Keratinocyte (primary cell): ENCODE measurements at regions not wholly inside any gene's neighbourhood (a gene's known extent, or its start where the extent isn't known, plus 50 kb on each side); places are given as distances from the start of the nearest gene placed in this dataset.

Source experiments
- DNase-seq: peaks from one replicate; pipeline ENCODE4 v3.0.0-alpha.2; 2011; ENCODE audit warnings: low read depth, missing footprints, low spot score
- FAIRE-seq: peaks from 2 replicates; lab custom pipeline; 2011; peaks lifted over from hg19 to GRCh38; lab: Jason Lieb, UNC
- H2AFZ ChIP-seq: 2 replicates; pipeline ENCODE4 v1.6.0; 2012; ENCODE audit warnings: low read length, control low read depth, inconsistent platforms; ENCODE audit not compliant: control insufficient read depth
- H3K27ac ChIP-seq: 2 replicates; pipeline ENCODE4 v1.5.1; 2011; ENCODE audit warnings: low read length; ENCODE audit not compliant: control insufficient read depth, insufficient read depth
- H3K27me3 ChIP-seq: 3 replicates; pipeline ENCODE4 v1.6.0; 2011; ENCODE audit warnings: low read length; ENCODE audit not compliant: control insufficient read depth, insufficient read depth; ENCODE audit errors: extremely low read depth
- H3K36me3 ChIP-seq, 2 experiments: 2 replicates in 1 of 2; 3 replicates in 1 of 2; pipeline ENCODE4 v1.5.1; 2011; ENCODE audit warnings: low read length in 2 of 2, mild to moderate bottlenecking in 1 of 2; ENCODE audit not compliant: control insufficient read depth in 2 of 2, insufficient read depth in 2 of 2; ENCODE audit errors: extremely low read depth in 1 of 2
- H3K4me1 ChIP-seq: 3 replicates; pipeline ENCODE4 v1.5.1; 2011; ENCODE audit warnings: low read length; ENCODE audit not compliant: control insufficient read depth, insufficient read depth; ENCODE audit errors: extremely low read depth
- H3K4me2 ChIP-seq: 3 replicates; pipeline ENCODE4 v1.6.0; 2011; ENCODE audit warnings: low read depth, low read length; ENCODE audit not compliant: control insufficient read depth, insufficient read depth; ENCODE audit errors: extremely low read depth
- H3K4me3 ChIP-seq, 3 experiments: fragments of 200-600 bp in 1 of 3; sonication (generic) in 1 of 3; 2 replicates in 2 of 3; 3 replicates in 1 of 3; pipeline ENCODE4 v1.5.1; 2011 to 2016; ENCODE audit warnings: low read length in 3 of 3, mild to moderate bottlenecking in 3 of 3, control low read depth in 2 of 3, inconsistent platforms in 1 of 3, low read depth in 1 of 3, mixed read lengths in 1 of 3, mixed run types in 1 of 3, moderate library complexity in 1 of 3; ENCODE audit not compliant: control insufficient read depth in 2 of 3, insufficient read depth in 2 of 3; ENCODE audit errors: extremely low read depth in 1 of 3
- H3K79me2 ChIP-seq: 2 replicates; pipeline ENCODE4 v1.6.0; 2012; ENCODE audit warnings: low read length; ENCODE audit not compliant: control insufficient read depth, insufficient read depth
- H3K9ac ChIP-seq: 3 replicates; pipeline ENCODE4 v1.6.0; 2011; ENCODE audit warnings: low read length; ENCODE audit not compliant: control insufficient read depth, insufficient read depth; ENCODE audit errors: extremely low read depth
- H3K9me1 ChIP-seq: 3 replicates; pipeline ENCODE4 v1.6.0; 2011; ENCODE audit warnings: low read length; ENCODE audit not compliant: control insufficient read depth, insufficient read depth; ENCODE audit errors: extremely low read depth
- H3K9me3 ChIP-seq: 2 replicates; pipeline ENCODE4 v1.5.1; 2012; ENCODE audit warnings: low read depth, low read length; ENCODE audit not compliant: control insufficient read depth
- H4K20me1 ChIP-seq: 3 replicates; pipeline ENCODE4 v1.6.0; 2011; ENCODE audit warnings: low read length; ENCODE audit not compliant: control insufficient read depth, insufficient read depth; ENCODE audit errors: extremely low read depth
- CTCF ChIP-seq, 3 experiments: IDR thresholded peaks in 1 of 3; conservative IDR thresholded peaks in 1 of 3; optimal IDR thresholded peaks in 1 of 3; 2 replicates in 2 of 3; 3 replicates in 1 of 3; pipeline versions ENCODE3 to v1.5.1; 2011; ENCODE audit warnings: low read length in 3 of 3, mild to moderate bottlenecking in 3 of 3, moderate library complexity in 2 of 3, control low read depth in 1 of 3, inconsistent platforms in 1 of 3; ENCODE audit not compliant: insufficient read depth in 2 of 3; ENCODE audit errors: extremely low read depth in 1 of 3
- EZH2 ChIP-seq: IDR thresholded peaks from one replicate; pipeline ENCODE4 v1.6.1; 2012; ENCODE audit warnings: inconsistent platforms, mild to moderate bottlenecking, low read length, moderate library complexity
- dilution Hi-C: fragments of 300-500 bp; cut with MboI; formaldehyde crosslinking; loops from one replicate; pipeline ENCODE4 v1.7.0; 2020; ENCODE audit warnings: low sequenced_read_pairs; ENCODE audit not compliant: extremely low pct_ligation_motif_present

- no peaks in the 10 kb centered on the region for H4K20me1 ChIP-seq
- H2AFZ ChIP-seq, result no peak overlapping the region
- no peak for TF ChIP-seq CTCF (optimal IDR thresholded peaks at IDR 0.05 in 1 of 3, IDR thresholded peaks at IDR 0.05 in 1 of 3, conservative IDR thresholded peaks at IDR 0.05 in 1 of 3; ENCODE audit: extremely low read depth in 1 of 3, insufficient read depth in 2 of 3, low read length in 3 of 3)
- no peak for TF ChIP-seq EZH2
- dilution Hi-C loops, result no loop called here
- H3K9me3 ChIP-seq, result peaks cover 3% of the 10 kb centered on the region
- H3K4me2 ChIP-seq, result no peak overlapping the region
- no peaks in the 10 kb centered on the region for H3K79me2 ChIP-seq
- no peaks in the 10 kb centered on the region for H3K9me1 ChIP-seq
- no peak for FAIRE-seq
- H3K27ac ChIP-seq, result no peak overlapping the region
- no peaks in the 10 kb centered on the region for H3K36me3 ChIP-seq
- H3K4me1 ChIP-seq, result no peaks in the 10 kb centered on the region
- no peak for DNase-seq
- no peaks in the 10 kb centered on the region for H3K27me3 ChIP-seq
- H3K4me3 ChIP-seq, result no peak overlapping the region
- no peak overlapping the region for H3K9ac ChIP-seq
Measured at GRCh38 chr2:2527148-2527547, 196.1 kb upstream of the MYT1L start.

- dilution Hi-C loops, result no loop called here
- FAIRE-seq, result no peak
- TF ChIP-seq EZH2 (no peak), CTCF (optimal IDR thresholded peaks at IDR 0.05 in 1 of 3, IDR thresholded peaks at IDR 0.05 in 1 of 3, conservative IDR thresholded peaks at IDR 0.05 in 1 of 3; ENCODE audit: extremely low read depth in 1 of 3, insufficient read depth in 2 of 3, low read length in 3 of 3) (no peak)
- Histone ChIP-seq H3K9me3 (peaks cover 2% of the 10 kb centered on the region), H3K27me3 (no peaks in the 10 kb centered on the region), H3K9me1 (no peaks in the 10 kb centered on the region), H3K79me2 (no peaks in the 10 kb centered on the region), H3K27ac (no peak overlapping the region), H3K36me3 (no peaks in the 10 kb centered on the region), H2AFZ (no peak overlapping the region), H3K4me3 (no peak overlapping the region), H3K9ac (no peak overlapping the region), H3K4me2 (no peak overlapping the region), H4K20me1 (no peaks in the 10 kb centered on the region), H3K4me1 (no peaks in the 10 kb centered on the region)
- DNase-seq, result no peak
Measured at GRCh38 chr2:2524348-2524941, 193.4 kb upstream of the MYT1L start.
